DND-41 (cell line): ENCODE measurements at regions not wholly inside any gene's neighbourhood (a gene's known extent, or its start where the extent isn't known, plus 50 kb on each side); places are given as distances from the start of the nearest gene placed in this dataset.

Experiments used
- ATAC-seq: fragments of 200-7000 bp; cut with Tn5 transposase; 3 replicates; pipeline ENCODE4 v1.9.1; 2021; ENCODE audit warnings: low read depth; ENCODE audit not compliant: insufficient read depth
- DNase-seq: peaks from one replicate; pipeline ENCODE4 v3.0.0-alpha.2; 2020
- H2AFZ ChIP-seq: 2 replicates; pipeline ENCODE4 v1.6.0; 2012; ENCODE audit warnings: low read depth, low read length
- H3K27ac ChIP-seq: 2 replicates; pipeline ENCODE4 v1.5.1; 2012; ENCODE audit warnings: low read length, inconsistent platforms
- H3K27me3 ChIP-seq: fragments of 200-600 bp; sonication (generic); 2 replicates; pipeline ENCODE4 v1.6.0; 2012; ENCODE audit warnings: low read length, mild to moderate bottlenecking, inconsistent platforms; ENCODE audit not compliant: insufficient read depth, poor library complexity
- H3K36me3 ChIP-seq: 2 replicates; pipeline ENCODE4 v1.5.1; 2012; ENCODE audit warnings: low read length, inconsistent platforms; ENCODE audit not compliant: insufficient read depth
- H3K4me1 ChIP-seq: 2 replicates; pipeline ENCODE4 v1.5.1; 2012; ENCODE audit warnings: mild to moderate bottlenecking, low read length; ENCODE audit not compliant: insufficient read depth
- H3K4me2 ChIP-seq: 2 replicates; pipeline ENCODE4 v1.6.0; 2012; ENCODE audit warnings: mild to moderate bottlenecking, moderate library complexity, low read length, inconsistent platforms; ENCODE audit not compliant: insufficient read depth
- H3K4me3 ChIP-seq, 2 experiments: fragments of 200-600 bp in 1 of 2; shearing (Covaris generic) in 1 of 2; 2 replicates each; pipeline ENCODE4 v1.5.1; 2012 to 2016; ENCODE audit warnings: inconsistent platforms in 2 of 2, low read length in 2 of 2, mild to moderate bottlenecking in 2 of 2, low read depth in 1 of 2, moderate library complexity in 1 of 2
- H3K79me2 ChIP-seq: 2 replicates; pipeline ENCODE4 v1.6.0; 2012; ENCODE audit warnings: low read length, inconsistent platforms; ENCODE audit not compliant: insufficient read depth
- H3K9ac ChIP-seq: 2 replicates; pipeline ENCODE4 v1.6.0; 2012; ENCODE audit warnings: low read depth, mild to moderate bottlenecking, inconsistent platforms, low read length, moderate library complexity
- H3K9me3 ChIP-seq: 2 replicates; pipeline ENCODE4 v1.5.1; 2012; ENCODE audit warnings: low read length, moderate library complexity, mild to moderate bottlenecking, inconsistent platforms; ENCODE audit not compliant: insufficient read depth, severe bottlenecking
- H4K20me1 ChIP-seq: 2 replicates; pipeline ENCODE4 v1.6.0; 2012; ENCODE audit warnings: low read length; ENCODE audit not compliant: insufficient read depth
- EZH2 ChIP-seq: IDR thresholded peaks from 3 replicates; pipeline ENCODE4 v1.6.1; 2012; ENCODE audit warnings: borderline replicate concordance, low read depth, mild to moderate bottlenecking, moderate library complexity, low read length, inconsistent platforms; ENCODE audit not compliant: severe bottlenecking
- TF ChIP-seq, protein P1 (sequence below): IDR thresholded peaks from 2 replicates; pipeline ENCODE4 v1.5.1; 2012; ENCODE audit warnings: borderline replicate concordance, low read length, moderate library complexity, mild to moderate bottlenecking; ENCODE audit not compliant: poor library complexity, severe bottlenecking; ENCODE audit errors: extremely low read depth

DNA sequence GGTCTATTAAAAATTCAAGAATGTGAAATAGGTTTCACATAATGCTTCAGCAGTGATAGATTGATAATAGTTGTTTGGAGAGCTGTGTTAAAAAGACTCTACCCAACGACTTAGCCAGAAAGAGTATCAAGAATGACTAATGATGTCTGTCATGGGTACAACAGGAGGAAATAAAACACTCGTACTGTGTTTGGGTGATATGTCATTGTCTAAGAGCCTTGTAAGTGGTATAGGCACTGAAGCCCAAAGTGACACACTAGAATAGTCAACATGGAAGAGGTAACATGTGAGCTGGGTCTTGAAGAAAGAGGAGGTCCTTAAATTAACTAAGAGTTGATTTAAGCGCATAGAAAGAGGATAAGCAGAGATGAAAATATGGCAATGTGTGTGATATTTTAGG lies 471.8 kb upstream of the MAN1A1 start:
- no peak overlapping the region for H3K9ac ChIP-seq
- H3K79me2 ChIP-seq = no peaks in the 10 kb centered on the region
- H3K4me2 ChIP-seq = no peak overlapping the region
- H3K36me3 ChIP-seq = no peaks in the 10 kb centered on the region
- H3K9me3 ChIP-seq = no peaks in the 10 kb centered on the region
- no peak overlapping the region for H3K27ac ChIP-seq
- H3K4me1 ChIP-seq = no peaks in the 10 kb centered on the region
- no peaks in the 10 kb centered on the region for H3K27me3 ChIP-seq
- TF ChIP-seq, protein P1, sequence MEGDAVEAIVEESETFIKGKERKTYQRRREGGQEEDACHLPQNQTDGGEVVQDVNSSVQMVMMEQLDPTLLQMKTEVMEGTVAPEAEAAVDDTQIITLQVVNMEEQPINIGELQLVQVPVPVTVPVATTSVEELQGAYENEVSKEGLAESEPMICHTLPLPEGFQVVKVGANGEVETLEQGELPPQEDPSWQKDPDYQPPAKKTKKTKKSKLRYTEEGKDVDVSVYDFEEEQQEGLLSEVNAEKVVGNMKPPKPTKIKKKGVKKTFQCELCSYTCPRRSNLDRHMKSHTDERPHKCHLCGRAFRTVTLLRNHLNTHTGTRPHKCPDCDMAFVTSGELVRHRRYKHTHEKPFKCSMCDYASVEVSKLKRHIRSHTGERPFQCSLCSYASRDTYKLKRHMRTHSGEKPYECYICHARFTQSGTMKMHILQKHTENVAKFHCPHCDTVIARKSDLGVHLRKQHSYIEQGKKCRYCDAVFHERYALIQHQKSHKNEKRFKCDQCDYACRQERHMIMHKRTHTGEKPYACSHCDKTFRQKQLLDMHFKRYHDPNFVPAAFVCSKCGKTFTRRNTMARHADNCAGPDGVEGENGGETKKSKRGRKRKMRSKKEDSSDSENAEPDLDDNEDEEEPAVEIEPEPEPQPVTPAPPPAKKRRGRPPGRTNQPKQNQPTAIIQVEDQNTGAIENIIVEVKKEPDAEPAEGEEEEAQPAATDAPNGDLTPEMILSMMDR = no peak
- TF ChIP-seq EZH2 = no peak
- ATAC-seq (no peak), DNase-seq (no peak)
- H4K20me1 ChIP-seq = no peaks in the 10 kb centered on the region
- no peak overlapping the region for H2AFZ ChIP-seq
- H3K4me3 ChIP-seq = no peak overlapping the region

DNA sequence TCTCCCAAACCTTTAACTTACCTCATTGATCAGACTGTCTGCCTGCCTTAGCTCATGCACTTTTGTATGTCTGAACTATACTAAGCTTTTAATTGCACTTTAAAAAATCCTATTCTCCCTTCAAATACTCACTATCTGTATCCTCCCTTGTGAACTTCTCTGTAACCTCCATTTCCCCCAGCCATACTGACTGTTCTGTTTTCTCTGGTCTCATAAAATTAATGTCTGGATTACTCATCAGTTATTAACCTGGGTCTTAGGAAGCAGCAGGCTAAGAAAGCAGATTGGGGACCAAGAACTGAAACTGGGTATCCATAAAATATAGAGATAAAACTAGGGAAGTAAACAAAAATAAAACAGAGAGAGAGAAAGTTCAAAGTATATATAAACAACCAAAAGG lies 469.3 kb upstream of the MAN1A1 start:
- no peak overlapping the region for H2AFZ ChIP-seq
- no peaks in the 10 kb centered on the region for H3K4me1 ChIP-seq
- no peak for ATAC-seq
- H3K9me3 ChIP-seq = no peaks in the 10 kb centered on the region
- no peak overlapping the region for H3K4me3 ChIP-seq
- H3K9ac ChIP-seq = no peak overlapping the region
- no peaks in the 10 kb centered on the region for H3K27me3 ChIP-seq
- TF ChIP-seq, protein P1 = no peak
- no peak for TF ChIP-seq EZH2
- no peaks in the 10 kb centered on the region for H3K36me3 ChIP-seq
- DNase-seq = no peak
- H4K20me1 ChIP-seq = no peaks in the 10 kb centered on the region
- H3K4me2 ChIP-seq = no peak overlapping the region
- H3K27ac ChIP-seq = no peak overlapping the region
- H3K79me2 ChIP-seq = no peaks in the 10 kb centered on the region

DNA sequence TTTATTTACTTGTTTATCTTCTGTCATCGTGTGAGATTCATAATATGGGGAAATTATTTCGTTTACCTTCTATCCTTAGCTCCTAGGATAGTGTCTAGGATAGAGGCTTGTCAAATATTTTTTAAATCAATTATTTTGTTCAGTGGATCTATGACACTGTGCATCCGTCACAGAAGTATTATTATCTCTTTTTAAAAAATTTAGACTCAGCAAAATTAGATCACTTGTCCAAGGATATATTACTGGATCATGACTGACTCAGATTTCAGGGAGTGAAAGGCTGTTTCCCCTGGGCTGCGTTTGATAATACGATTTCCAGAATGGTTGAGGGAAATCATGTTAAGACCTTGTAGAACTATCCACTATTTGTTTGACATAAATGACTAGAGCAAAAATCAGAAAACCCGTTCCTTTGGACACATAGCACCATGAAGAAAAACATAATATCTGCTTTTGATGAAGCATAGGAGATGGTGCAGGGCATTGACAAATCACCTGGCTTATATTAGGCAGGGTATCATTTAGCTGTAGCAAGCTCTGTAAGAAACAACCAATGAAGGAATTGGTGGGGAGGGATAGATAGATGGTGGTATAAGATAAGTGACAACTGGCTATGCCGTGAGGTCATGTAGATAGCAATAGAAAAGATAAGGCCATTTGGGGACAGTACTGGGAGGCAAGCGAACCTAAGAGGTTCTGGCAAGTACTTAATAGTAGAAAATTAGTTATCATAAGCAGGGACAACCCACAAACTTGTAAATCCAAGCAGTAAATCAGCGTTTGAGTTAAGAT lies 465.2 kb upstream of the MAN1A1 start:
- no peaks in the 10 kb centered on the region for H3K27me3 ChIP-seq
- no peak overlapping the region for H2AFZ ChIP-seq
- H3K36me3 ChIP-seq = no peaks in the 10 kb centered on the region
- no peaks in the 10 kb centered on the region for H3K79me2 ChIP-seq
- ATAC-seq = no peak
- no peak overlapping the region for H3K4me2 ChIP-seq
- no peak for TF ChIP-seq EZH2
- TF ChIP-seq, protein P1 = no peak
- no peak overlapping the region for H3K4me3 ChIP-seq
- no peaks in the 10 kb centered on the region for H4K20me1 ChIP-seq
- H3K9me3 ChIP-seq = no peaks in the 10 kb centered on the region
- H3K27ac ChIP-seq = no peak overlapping the region
- no peaks in the 10 kb centered on the region for H3K4me1 ChIP-seq
- no peak overlapping the region for H3K9ac ChIP-seq
- no peak for DNase-seq
